Lung (tissue), 11 donors: ENCODE measurements at regions not wholly inside any gene's neighbourhood (a gene's known extent, or its start where the extent isn't known, plus 50 kb on each side); places are given as distances from the start of the nearest gene placed in this dataset.

ENCODE experiments used
- ATAC-seq: fragments of 200-7000 bp; cut with Tn5 transposase; one replicate; pipeline ENCODE4 v1.9.1; 2020; ENCODE audit warnings: moderate number of reproducible peaks; ENCODE audit not compliant: insufficient read depth, low FRiP score
- DNase-seq, 3 donors: peaks; one replicate each; pipeline ENCODE4 v3.0.0-alpha.2; 2013 to 2017
- H3K27ac ChIP-seq, 2 donors: one replicate each; pipeline ENCODE4 v1.5.1; 2013; ENCODE audit warnings: mild to moderate bottlenecking in 2 of 2, moderate library complexity in 2 of 2, control low read depth in 1 of 2, inconsistent platforms in 1 of 2, low read depth in 1 of 2, low read length in 1 of 2
- H3K27me3 ChIP-seq, 3 donors: one replicate each; pipeline ENCODE4 v1.5.1; 2013; ENCODE audit warnings: low read length in 2 of 3; ENCODE audit not compliant: control insufficient read depth in 3 of 3, insufficient read depth in 3 of 3
- H3K36me3 ChIP-seq, 4 donors: one replicate each; pipeline ENCODE4 v1.5.1; 2013; ENCODE audit warnings: low read length in 4 of 4, mild to moderate bottlenecking in 1 of 4, moderate library complexity in 1 of 4; ENCODE audit not compliant: control insufficient read depth in 4 of 4, insufficient read depth in 4 of 4
- H3K4me1 ChIP-seq, 5 donors: one replicate each; pipeline ENCODE4 v1.5.1; 2013; ENCODE audit warnings: low read length in 5 of 5, mild to moderate bottlenecking in 2 of 5, moderate library complexity in 1 of 5; ENCODE audit not compliant: control insufficient read depth in 5 of 5, insufficient read depth in 5 of 5
- H3K4me3 ChIP-seq: one replicate; pipeline ENCODE4 v1.5.1; 2013; ENCODE audit warnings: mild to moderate bottlenecking, control low read depth, moderate library complexity
- H3K9ac ChIP-seq, 2 donors: one replicate each; pipeline ENCODE4 v1.5.1; 2013; ENCODE audit warnings: low read length in 2 of 2, control low read depth in 1 of 2; ENCODE audit not compliant: insufficient read depth in 1 of 2
- H3K9me3 ChIP-seq, 4 donors: one replicate each; pipeline ENCODE4 v1.5.1; 2013; ENCODE audit warnings: low read length in 3 of 4, mild to moderate bottlenecking in 1 of 4, moderate library complexity in 1 of 4; ENCODE audit not compliant: control insufficient read depth in 4 of 4, insufficient read depth in 3 of 4
- CTCF ChIP-seq: IDR thresholded peaks from 2 replicates; pipeline ENCODE4 v1.5.1; 2012; ENCODE audit warnings: mild to moderate bottlenecking; ENCODE audit errors: control extremely low read depth, extremely low read depth
- WGBS, 2 donors: extraction: QIAGEN DNeasy Blood & Tissue Kit; methylation state at CpG; one replicate each; pipeline ENCODE4 v1.1.7; 2013; 5-methylcytosine and 5-hydroxymethylcytosine counted together
- donor health status: control.
- donor health status: control.
- donor health status: Bipolar disorder and iron deficiency.
- donor health status: healthy.
- donor health status: DM: yes; HTN: yes; CAD: no.

GRCh38 chr10:60495338-60496055 is 105.8 kb upstream of the ANK3 start:
- Histone ChIP-seq H3K9ac (no peak overlapping the region), H3K36me3 (no peaks in the 10 kb centered on the region), H3K9me3 (no peaks in the 10 kb centered on the region), H3K4me1 (peaks cover 0 to 6% (median 1%) of the 10 kb centered on the region in 5 donors), H3K27ac (no peak overlapping the region), H3K4me3 (no peak overlapping the region), H3K27me3 (no peaks in the 10 kb centered on the region)
- 67 to 91% methylated on average over 1 of the region's 1 CpG for WGBS, 2 donors
- no peak for ATAC-seq
- TF ChIP-seq CTCF, result no peak
- DNase-seq, result no peak

DNA sequence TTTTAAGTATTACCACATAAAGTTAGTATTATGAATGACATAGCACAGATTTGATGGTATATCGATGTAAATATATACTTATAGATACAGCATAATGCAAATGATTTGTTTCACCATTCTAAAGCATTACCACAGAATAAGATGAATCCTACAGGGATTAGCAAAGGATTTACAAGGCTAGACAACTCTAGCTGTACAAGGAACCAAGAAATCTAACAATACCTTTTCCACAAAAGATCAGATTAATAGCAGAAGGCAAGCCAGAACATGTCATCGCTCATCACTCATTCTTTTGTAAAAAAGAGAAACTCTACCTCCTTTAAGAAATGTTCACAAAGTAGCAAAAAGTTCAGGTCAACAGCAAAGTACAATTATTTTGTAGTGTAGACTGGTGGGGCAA is 105.1 kb upstream of the ANK3 start:
- TF ChIP-seq CTCF, result no peak
- no peak overlapping the region for H3K4me3 ChIP-seq
- DNase-seq (no peak), ATAC-seq (no peak)
- 94 to 97% methylated on average over 2 of the region's 2 CpGs for WGBS, 2 donors
- H3K27me3 ChIP-seq, result no peaks in the 10 kb centered on the region
- H3K9me3 ChIP-seq, result no peaks in the 10 kb centered on the region
- no peak overlapping the region for H3K9ac ChIP-seq
- peaks cover 0 to 6% (median 3%) of the 10 kb centered on the region in 5 donors for H3K4me1 ChIP-seq
- no peak overlapping the region for H3K27ac ChIP-seq
- H3K36me3 ChIP-seq, result no peaks in the 10 kb centered on the region

DNA sequence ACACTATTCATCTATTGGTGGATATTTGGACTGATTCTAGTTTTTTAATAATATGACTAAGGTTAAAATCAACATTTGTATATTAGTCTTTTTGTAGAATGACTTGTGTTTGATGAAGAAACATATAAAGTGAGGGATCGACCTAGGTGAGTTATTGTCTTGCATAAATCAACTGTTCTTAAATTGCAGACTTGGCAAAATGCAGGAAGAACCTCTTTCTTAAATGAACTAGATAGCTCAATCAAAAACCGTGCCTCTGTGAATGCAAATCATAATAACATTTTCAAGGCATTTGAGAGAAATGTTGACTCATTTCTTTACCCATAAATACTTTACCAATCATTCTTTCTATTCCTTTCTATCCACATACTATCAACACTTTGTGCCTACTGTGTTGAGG is 101.5 kb upstream of the ANK3 start:
- no peak for ATAC-seq
- DNase-seq, result no peak
- Histone ChIP-seq H3K9ac (no peak overlapping the region), H3K27ac (no peak overlapping the region), H3K36me3 (no peaks in the 10 kb centered on the region), H3K4me3 (no peak overlapping the region), H3K27me3 (no peaks in the 10 kb centered on the region), H3K4me1 (peaks cover 0 to 2% (median 0%) of the 10 kb centered on the region in 5 donors), H3K9me3 (no peaks in the 10 kb centered on the region)
- TF ChIP-seq CTCF, result no peak
- WGBS, 2 donors, result 88 to 89% methylated on average over 2 of the region's 2 CpGs

- DNase-seq, result no peak
- 53 to 63% methylated on average over 3 of the region's 3 CpGs for WGBS, 2 donors
- ATAC-seq, result no peak
Observed at GRCh38 chr10:60490013-60490412, 100.3 kb upstream of the ANK3 start.

More at GRCh38 chr10:60490013-60490412, 100.3 kb upstream of the ANK3 start:
- Histone ChIP-seq H3K27ac (no peak overlapping the region), H3K27me3 (no peaks in the 10 kb centered on the region), H3K9me3 (no peaks in the 10 kb centered on the region), H3K36me3 (no peaks in the 10 kb centered on the region), H3K9ac (no peak overlapping the region), H3K4me1 (peaks cover 0 to 2% (median 0%) of the 10 kb centered on the region in 5 donors), H3K4me3 (no peak overlapping the region)
- TF ChIP-seq CTCF, result no peak
